Forelimb muscle (tissue), 1 donor: ENCODE measurements at regions not wholly inside any gene's neighbourhood (a gene's known extent, or its start where the extent isn't known, plus 50 kb on each side); places are given as distances from the start of the nearest gene placed in this dataset.

Source experiments
- DNase-seq: peaks from one replicate; pipeline ENCODE4 v3.0.0-alpha.2; 2013; ENCODE audit warnings: low read depth

- DNase-seq = no peak
Measured at GRCh38 chr15:98554272-98555172, 93.8 kb upstream of the IGF1R start.

GRCh38 chr15:98555173-98555515 is 93.2 kb upstream of the IGF1R start:
- DNase-seq = no peak

GRCh38 chr15:98556321-98556720 is 92.0 kb upstream of the IGF1R start:
- DNase-seq = no peak

GRCh38 chr15:98560338-98560737 is 88.0 kb upstream of the IGF1R start:
- DNase-seq = no peak

GRCh38 chr15:98561169-98561941 is 87.0 kb upstream of the IGF1R start:
- no peak for DNase-seq

GRCh38 chr15:98562331-98562937 is 85.9 kb upstream of the IGF1R start:
- DNase-seq = no peak

GRCh38 chr15:98565566-98565965 is 82.8 kb upstream of the IGF1R start:
- DNase-seq = no peak

- no peak for DNase-seq
Measured at GRCh38 chr15:98567951-98568350, 80.4 kb upstream of the IGF1R start.

GRCh38 chr15:98568382-98569017 is 79.8 kb upstream of the IGF1R start:
- no peak for DNase-seq

GRCh38 chr15:98570119-98570518 is 78.2 kb upstream of the IGF1R start:
- DNase-seq = no peak

- DNase-seq = no peak
Measured at GRCh38 chr15:98580572-98580971, 67.8 kb upstream of the IGF1R start.

- DNase-seq = no peak
Measured at GRCh38 chr15:98581715-98582114, 66.6 kb upstream of the IGF1R start.

- DNase-seq = no peak
Measured at GRCh38 chr15:98582900-98583554, 65.3 kb upstream of the IGF1R start.

- DNase-seq = no peak
Measured at GRCh38 chr15:98583771-98584430, 64.4 kb upstream of the IGF1R start.

- no peak for DNase-seq
Measured at GRCh38 chr15:98586066-98586465, 62.3 kb upstream of the IGF1R start.

- DNase-seq = no peak
Measured at GRCh38 chr15:98592136-98592535, 56.2 kb upstream of the IGF1R start.

GRCh38 chr15:98596131-98596530 is 52.2 kb upstream of the IGF1R start:
- no peak for DNase-seq

- DNase-seq = no peak
Measured at GRCh38 chr15:98596885-98597392, 51.4 kb upstream of the IGF1R start.

GRCh38 chr15:98597666-98598065 is 50.7 kb upstream of the IGF1R start:
- no peak for DNase-seq
